ENCODE measurements at regions not wholly inside any gene's neighbourhood (a gene's known extent, or its start where the extent isn't known, plus 50 kb on each side); places are given as distances from the start of the nearest gene placed in this dataset.

GRCh38 chr1:101706366-101706765, 290.4 kb downstream of the OLFM3 start:
- DNase-seq (ENCODE audit: low spot score): no peak

- DNase-seq (ENCODE audit: low spot score): no peak
Measured at GRCh38 chr1:101709721-101710120, 287.0 kb downstream of the OLFM3 start.

GRCh38 chr1:101713760-101714159, 283.0 kb downstream of the OLFM3 start:
- DNase-seq (ENCODE audit: low spot score): no peak

- DNase-seq (ENCODE audit: low spot score): no peak
Measured at GRCh38 chr1:101723415-101723814, 273.3 kb downstream of the OLFM3 start.

GRCh38 chr1:101728029-101728428, 268.7 kb downstream of the OLFM3 start:
- DNase-seq (ENCODE audit: low spot score): no peak

GRCh38 chr1:101730559-101730958, 266.2 kb downstream of the OLFM3 start:
- no peak for DNase-seq (ENCODE audit: low spot score)

- no peak for DNase-seq (ENCODE audit: low spot score)
Measured at GRCh38 chr1:101732261-101732660, 264.5 kb downstream of the OLFM3 start.

GRCh38 chr1:101733340-101733739, 263.4 kb downstream of the OLFM3 start:
- no peak for DNase-seq (ENCODE audit: low spot score)

- no peak for DNase-seq (ENCODE audit: low spot score)
Measured at GRCh38 chr1:101738475-101738874, 258.3 kb downstream of the OLFM3 start.

GRCh38 chr1:101739146-101739545, 257.6 kb downstream of the OLFM3 start:
- no peak for DNase-seq (ENCODE audit: low spot score)

- DNase-seq (ENCODE audit: low spot score): peak; percentile 2
Measured at GRCh38 chr1:101739826-101740330, 256.8 kb downstream of the OLFM3 start.

- DNase-seq (ENCODE audit: low spot score): no peak
Measured at GRCh38 chr1:101741910-101742309, 254.8 kb downstream of the OLFM3 start.

- DNase-seq (ENCODE audit: low spot score): no peak
Measured at GRCh38 chr1:101742509-101742908, 254.2 kb downstream of the OLFM3 start.

- no peak for DNase-seq (ENCODE audit: low spot score)
Measured at GRCh38 chr1:101745551-101746270, 251.0 kb downstream of the OLFM3 start.

GRCh38 chr1:101748077-101748476, 248.6 kb downstream of the OLFM3 start:
- no peak for DNase-seq (ENCODE audit: low spot score)
